ENCODE measurements at regions not wholly inside any gene's neighbourhood (a gene's known extent, or its start where the extent isn't known, plus 50 kb on each side); places are given as distances from the start of the nearest gene placed in this dataset.
A peak's percentile ranks its signal among the peaks of the same experiment; 100 is the strongest.

- Mint-ChIP-seq H3K4me1 (ENCODE audit: low read depth, unreplicated experiment) (peaks cover 15% of the 10 kb centered on the region), H3K9me3 (ENCODE audit: unreplicated experiment) (no peaks in the 10 kb centered on the region), H3K36me3 (ENCODE audit: low read depth, unreplicated experiment) (peaks cover 20% of the 10 kb centered on the region), H3K4me3 (ENCODE audit: unreplicated experiment) (no peak overlapping the region), H3K27ac (ENCODE audit: unreplicated experiment) (no peak overlapping the region), H3K27me3 (ENCODE audit: low read depth, unreplicated experiment) (no peaks in the 10 kb centered on the region)
- Histone ChIP-seq H3K79me2 (ENCODE audit: insufficient read depth, low read length) (peaks cover 17% of the 10 kb centered on the region), H3K4me2 (ENCODE audit: low read length) (no peak overlapping the region), H3K4me3 (ENCODE audit: insufficient read depth, low read depth, low read length) (no peak overlapping the region), H3K36me3 (ENCODE audit: insufficient read depth, low read length) (no peaks in the 10 kb centered on the region), H4K20me1 (ENCODE audit: insufficient read depth, low read length) (no peaks in the 10 kb centered on the region), H3K9me3 (ENCODE audit: insufficient read depth, low read depth, low read length) (no peaks in the 10 kb centered on the region), H3K9ac (ENCODE audit: low read length) (no peak overlapping the region), H2AFZ (ENCODE audit: low read depth, low read length) (no peak overlapping the region), H3K27me3 (ENCODE audit: insufficient read depth, low read length) (no peaks in the 10 kb centered on the region), H3K27ac (ENCODE audit: low read depth, low read length) (no peak overlapping the region), H3K4me1 (ENCODE audit: insufficient read depth, low read length) (peaks cover 13% of the 10 kb centered on the region)
- DNase-seq (ENCODE audit: low read depth) (no peak), FAIRE-seq (no peak)
- no peak for TF ChIP-seq EZH2 (IDR thresholded peaks at IDR 0.05; ENCODE audit: insufficient read depth, low read length)
- no peak for TF ChIP-seq CTCF (IDR thresholded peaks at IDR 0.05; ENCODE audit: insufficient read depth, low read depth, low read length)
Measured at GRCh38 chr14:89514601-89515000, 97.6 kb upstream of the FOXN3 start.

- Histone ChIP-seq H3K9ac (ENCODE audit: low read length) (peak overlapping the region; percentile 63), H3K79me2 (ENCODE audit: insufficient read depth, low read length) (peaks cover 13% of the 10 kb centered on the region), H3K4me2 (ENCODE audit: low read length) (peak overlapping the region; percentile 55), H3K36me3 (ENCODE audit: insufficient read depth, low read length) (no peaks in the 10 kb centered on the region), H4K20me1 (ENCODE audit: insufficient read depth, low read length) (no peaks in the 10 kb centered on the region), H2AFZ (ENCODE audit: low read depth, low read length) (peak overlapping the region; percentile 34), H3K27ac (ENCODE audit: low read depth, low read length) (peak overlapping the region; percentile 84), H3K27me3 (ENCODE audit: insufficient read depth, low read length) (no peaks in the 10 kb centered on the region), H3K9me3 (ENCODE audit: insufficient read depth, low read depth, low read length) (no peaks in the 10 kb centered on the region), H3K4me3 (ENCODE audit: insufficient read depth, low read depth, low read length) (no peak overlapping the region), H3K4me1 (ENCODE audit: insufficient read depth, low read length) (peaks cover 39% of the 10 kb centered on the region)
- Mint-ChIP-seq H3K4me1 (ENCODE audit: low read depth, unreplicated experiment) (peaks cover 43% of the 10 kb centered on the region), H3K27ac (ENCODE audit: unreplicated experiment) (peak overlapping the region; percentile 89), H3K36me3 (ENCODE audit: low read depth, unreplicated experiment) (peaks cover 16% of the 10 kb centered on the region), H3K27me3 (ENCODE audit: low read depth, unreplicated experiment) (no peaks in the 10 kb centered on the region), H3K9me3 (ENCODE audit: unreplicated experiment) (no peaks in the 10 kb centered on the region), H3K4me3 (ENCODE audit: unreplicated experiment) (peak overlapping the region; percentile 57)
- no peak for TF ChIP-seq EZH2 (IDR thresholded peaks at IDR 0.05; ENCODE audit: insufficient read depth, low read length)
- TF ChIP-seq CTCF (IDR thresholded peaks at IDR 0.05; ENCODE audit: insufficient read depth, low read depth, low read length), result no peak
- peak; percentile 83 for DNase-seq (ENCODE audit: low read depth)
- FAIRE-seq, result no peak
Measured at GRCh38 chr14:89509891-89510290, 92.9 kb upstream of the FOXN3 start.

GRCh38 chr14:89508863-89509262 lies 91.8 kb upstream of the FOXN3 start:
- Histone ChIP-seq H4K20me1 (ENCODE audit: insufficient read depth, low read length) (no peaks in the 10 kb centered on the region), H3K79me2 (ENCODE audit: insufficient read depth, low read length) (peaks cover 11% of the 10 kb centered on the region), H3K27me3 (ENCODE audit: insufficient read depth, low read length) (no peaks in the 10 kb centered on the region), H3K4me3 (ENCODE audit: insufficient read depth, low read depth, low read length) (no peak overlapping the region), H3K4me1 (ENCODE audit: insufficient read depth, low read length) (peaks cover 49% of the 10 kb centered on the region), H3K4me2 (ENCODE audit: low read length) (peak overlapping the region; percentile 69), H3K9me3 (ENCODE audit: insufficient read depth, low read depth, low read length) (no peaks in the 10 kb centered on the region), H3K9ac (ENCODE audit: low read length) (peak overlapping the region; percentile 72), H2AFZ (ENCODE audit: low read depth, low read length) (no peak overlapping the region), H3K36me3 (ENCODE audit: insufficient read depth, low read length) (no peaks in the 10 kb centered on the region), H3K27ac (ENCODE audit: low read depth, low read length) (peak overlapping the region; percentile 91)
- DNase-seq (ENCODE audit: low read depth), result no peak
- no peaks in the 10 kb centered on the region for H3K27me3 Mint-ChIP-seq (ENCODE audit: low read depth, unreplicated experiment)
- H3K4me1 Mint-ChIP-seq (ENCODE audit: low read depth, unreplicated experiment), result peaks cover 53% of the 10 kb centered on the region
- TF ChIP-seq EZH2 (IDR thresholded peaks at IDR 0.05; ENCODE audit: insufficient read depth, low read length) (no peak), CTCF (IDR thresholded peaks at IDR 0.05; ENCODE audit: insufficient read depth, low read depth, low read length) (no peak)
- peak overlapping the region; percentile 27 for H3K4me3 Mint-ChIP-seq (ENCODE audit: unreplicated experiment)
- peak overlapping the region; percentile 69 for H3K27ac Mint-ChIP-seq (ENCODE audit: unreplicated experiment)
- H3K36me3 Mint-ChIP-seq (ENCODE audit: low read depth, unreplicated experiment), result peaks cover 16% of the 10 kb centered on the region
- no peak for FAIRE-seq
- H3K9me3 Mint-ChIP-seq (ENCODE audit: unreplicated experiment), result no peaks in the 10 kb centered on the region
